Muscle of leg (tissue), 3 donors: ENCODE measurements at regions not wholly inside any gene's neighbourhood (a gene's known extent, or its start where the extent isn't known, plus 50 kb on each side); places are given as distances from the start of the nearest gene placed in this dataset.

Experiments used
- DNase-seq: peaks from one replicate; pipeline ENCODE4 v3.0.0; 2013
- H3K27ac ChIP-seq: one replicate; pipeline ENCODE4 v1.5.1; 2013; ENCODE audit warnings: mild to moderate bottlenecking, low read length, control low read depth
- H3K27me3 ChIP-seq: one replicate; pipeline ENCODE4 v1.6.1; 2013; ENCODE audit warnings: low read length; ENCODE audit not compliant: control insufficient read depth, insufficient read depth
- H3K36me3 ChIP-seq: one replicate; pipeline ENCODE4 v1.6.1; 2013; ENCODE audit warnings: low read length; ENCODE audit not compliant: control insufficient read depth, insufficient read depth
- H3K4me1 ChIP-seq: one replicate; pipeline ENCODE4 v1.6.1; 2013; ENCODE audit warnings: low read length; ENCODE audit not compliant: control insufficient read depth, insufficient read depth
- H3K4me3 ChIP-seq: one replicate; pipeline ENCODE4 v1.5.1; 2013; ENCODE audit warnings: low read length, control low read depth
- H3K9me3 ChIP-seq: replicated peaks from 2 replicates; pipeline ENCODE4 v1.6.1; 2013; ENCODE audit warnings: low read depth, low read length; ENCODE audit not compliant: control insufficient read depth
- WGBS: methylation state at CpG from one replicate; pipeline ENCODE4 v1.1.5; 2013; ENCODE audit warnings: missing lambda C conversion rate; ENCODE audit not compliant: insufficient coverage; 5-methylcytosine and 5-hydroxymethylcytosine counted together

DNA sequence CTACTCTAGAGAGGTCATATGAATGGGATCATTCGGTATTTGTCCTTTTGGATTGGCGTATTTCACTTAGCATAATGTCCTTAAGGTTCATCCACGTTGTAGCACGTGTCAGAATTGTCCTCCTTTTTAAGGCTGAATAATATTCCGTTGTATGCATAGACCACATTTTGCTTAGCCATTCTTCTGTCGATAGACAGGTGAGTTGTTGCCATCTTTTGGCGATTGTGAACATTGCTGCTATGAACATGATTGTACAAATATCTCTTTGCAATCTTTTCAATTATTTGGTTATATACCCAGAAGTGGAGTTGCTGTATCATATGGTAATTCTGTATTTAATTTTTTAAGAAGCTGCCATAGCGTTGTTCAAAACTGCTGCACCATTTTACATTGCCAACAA is 52.4 kb upstream of the GOLGA8J start:
- DNase-seq = no peak
- Histone ChIP-seq H3K27ac (no peak overlapping the region), H3K27me3 (no peaks in the 10 kb centered on the region), H3K9me3 (no peaks in the 10 kb centered on the region), H3K4me3 (no peak overlapping the region), H3K4me1 (no peaks in the 10 kb centered on the region), H3K36me3 (no peaks in the 10 kb centered on the region)
- 100% methylated on average over 2 of the region's 8 CpGs for WGBS

DNA sequence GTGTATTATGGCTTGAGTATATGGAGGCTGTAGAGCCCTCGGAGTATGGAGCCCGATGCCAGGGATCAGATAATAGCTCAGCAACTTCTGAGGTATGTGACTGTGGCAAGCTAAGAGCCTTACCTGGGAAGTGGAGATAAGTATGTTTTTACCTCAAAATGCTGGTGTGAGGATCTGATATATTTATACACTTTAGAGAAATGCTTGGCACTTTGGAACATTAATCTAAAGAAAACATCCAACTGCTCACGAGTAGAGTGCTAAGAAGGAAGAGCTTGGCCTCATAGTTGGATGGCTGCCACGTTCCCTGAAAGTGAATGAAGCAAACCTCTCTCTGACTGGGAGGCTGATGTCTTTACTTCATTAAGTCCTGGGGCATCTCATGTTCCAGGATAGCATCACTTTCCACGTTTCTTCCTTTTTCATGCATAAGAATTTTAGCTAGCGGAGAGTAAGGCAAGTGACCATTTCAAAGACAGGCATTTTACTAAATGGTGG is 58.9 kb upstream of the GOLGA8J start:
- Histone ChIP-seq H3K4me1 (no peaks in the 10 kb centered on the region), H3K27me3 (no peaks in the 10 kb centered on the region), H3K27ac (no peak overlapping the region), H3K9me3 (no peaks in the 10 kb centered on the region), H3K36me3 (no peaks in the 10 kb centered on the region), H3K4me3 (no peak overlapping the region)
- WGBS = 83% methylated on average over 2 of the region's 6 CpGs
- peak; percentile 44 for DNase-seq

DNA sequence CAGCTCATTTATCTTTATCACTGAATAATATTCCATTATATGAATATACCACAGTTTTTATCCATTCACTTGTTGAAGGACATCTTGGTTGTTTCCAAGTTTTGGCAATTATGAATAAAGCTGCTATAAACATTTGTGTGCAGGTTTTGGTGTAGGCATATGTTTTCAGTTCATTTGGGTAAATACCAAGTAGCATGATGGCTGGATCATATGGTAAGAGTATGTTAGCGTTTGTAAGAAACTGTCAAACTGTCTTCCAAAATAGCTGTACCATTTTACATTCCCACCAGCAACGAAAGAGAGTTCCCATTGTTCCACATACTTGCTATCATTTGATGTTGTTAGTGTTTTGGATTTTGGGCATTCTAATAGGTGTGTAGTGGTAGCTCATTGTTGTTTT is 72.0 kb upstream of the GOLGA8J start:
- no CpG with 5 or more reads among the region's 2 CpGs for WGBS
- Histone ChIP-seq H3K36me3 (no peaks in the 10 kb centered on the region), H3K9me3 (no peaks in the 10 kb centered on the region)

DNA sequence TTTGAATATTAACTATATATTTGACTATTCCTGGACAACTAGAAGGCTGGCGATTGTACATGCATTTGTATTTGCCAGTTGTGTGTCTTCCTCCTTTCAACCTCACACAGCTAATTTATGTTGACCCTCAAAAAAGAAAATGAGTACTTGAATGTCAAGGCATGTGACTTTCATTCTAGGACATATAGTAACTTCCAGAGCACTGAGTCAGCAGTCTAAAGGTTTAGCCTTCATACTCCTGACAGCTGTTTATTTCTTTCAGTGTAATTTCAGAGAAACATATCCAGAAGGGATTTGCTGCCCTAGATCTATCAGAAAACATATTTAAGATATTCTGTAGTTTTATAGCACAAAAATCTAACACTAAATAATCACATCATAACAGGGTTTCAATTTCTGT is 74.6 kb upstream of the GOLGA8J start:
- no peak for DNase-seq
- H3K27ac ChIP-seq = no peak overlapping the region
- H3K36me3 ChIP-seq = no peaks in the 10 kb centered on the region
- H3K27me3 ChIP-seq = no peaks in the 10 kb centered on the region
- H3K4me3 ChIP-seq = no peak overlapping the region
- no peaks in the 10 kb centered on the region for H3K9me3 ChIP-seq
- no CpG with 5 or more reads among the region's 1 CpG for WGBS
- no peaks in the 10 kb centered on the region for H3K4me1 ChIP-seq

More for the DNA sequence above, 72.0 kb upstream of the GOLGA8J start:
- Histone ChIP-seq H3K27ac (no peak overlapping the region), H3K4me1 (no peaks in the 10 kb centered on the region), H3K4me3 (no peak overlapping the region), H3K27me3 (no peaks in the 10 kb centered on the region)
- DNase-seq = no peak

GRCh38 chr15:30001602-30002001 is 81.2 kb upstream of the GOLGA8J start:
- DNase-seq = peak; percentile 8
- WGBS = 56% methylated on average over 3 of the region's 5 CpGs
- H3K4me1 ChIP-seq = no peaks in the 10 kb centered on the region
- H3K9me3 ChIP-seq = no peaks in the 10 kb centered on the region
- no peaks in the 10 kb centered on the region for H3K36me3 ChIP-seq
- H3K4me3 ChIP-seq = no peak overlapping the region
- no peak overlapping the region for H3K27ac ChIP-seq
- peaks cover 2% of the 10 kb centered on the region for H3K27me3 ChIP-seq

- no CpG with 5 or more reads among the region's 2 CpGs for WGBS
- Histone ChIP-seq H3K4me1 (no peaks in the 10 kb centered on the region), H3K27ac (no peak overlapping the region), H3K27me3 (peaks cover 2% of the 10 kb centered on the region), H3K4me3 (no peak overlapping the region), H3K9me3 (no peaks in the 10 kb centered on the region), H3K36me3 (no peaks in the 10 kb centered on the region)
- DNase-seq = no peak
Observed at GRCh38 chr15:29998033-29998432, 84.7 kb upstream of the GOLGA8J start.

GRCh38 chr15:29997499-29997898 is 85.3 kb upstream of the GOLGA8J start:
- H3K36me3 ChIP-seq = no peaks in the 10 kb centered on the region
- WGBS = 80% methylated on average over 2 of the region's 6 CpGs
- no peaks in the 10 kb centered on the region for H3K4me1 ChIP-seq
- H3K9me3 ChIP-seq = no peaks in the 10 kb centered on the region
- DNase-seq = no peak
- H3K27ac ChIP-seq = no peak overlapping the region
- peaks cover 2% of the 10 kb centered on the region for H3K27me3 ChIP-seq
- H3K4me3 ChIP-seq = no peak overlapping the region

DNA sequence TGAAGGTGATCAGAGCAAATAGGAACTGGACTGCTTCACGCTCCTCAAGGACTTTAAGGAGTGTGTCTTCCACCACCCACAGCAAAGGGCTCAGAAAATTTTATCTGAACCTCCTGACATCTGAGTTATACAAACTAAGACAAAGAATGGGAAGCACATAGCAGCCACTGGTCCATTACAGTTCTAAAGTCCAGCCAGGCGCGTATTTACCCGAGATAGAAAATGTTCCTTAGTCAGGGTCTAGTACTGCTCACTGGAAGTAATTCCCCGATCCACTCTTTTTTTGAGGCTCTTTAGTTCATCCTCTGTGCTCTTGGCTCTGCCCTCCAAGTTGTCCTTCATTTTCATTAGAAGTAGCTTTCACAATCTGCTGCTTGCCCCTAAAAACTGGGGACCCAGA is 88.5 kb upstream of the GOLGA8J start:
- no peak overlapping the region for H3K27ac ChIP-seq
- H3K36me3 ChIP-seq = no peaks in the 10 kb centered on the region
- no peak overlapping the region for H3K4me3 ChIP-seq
- no peaks in the 10 kb centered on the region for H3K9me3 ChIP-seq
- DNase-seq = no peak
- peaks cover 2% of the 10 kb centered on the region for H3K27me3 ChIP-seq
- H3K4me1 ChIP-seq = no peaks in the 10 kb centered on the region
- 90% methylated on average over 4 of the region's 5 CpGs for WGBS

DNA sequence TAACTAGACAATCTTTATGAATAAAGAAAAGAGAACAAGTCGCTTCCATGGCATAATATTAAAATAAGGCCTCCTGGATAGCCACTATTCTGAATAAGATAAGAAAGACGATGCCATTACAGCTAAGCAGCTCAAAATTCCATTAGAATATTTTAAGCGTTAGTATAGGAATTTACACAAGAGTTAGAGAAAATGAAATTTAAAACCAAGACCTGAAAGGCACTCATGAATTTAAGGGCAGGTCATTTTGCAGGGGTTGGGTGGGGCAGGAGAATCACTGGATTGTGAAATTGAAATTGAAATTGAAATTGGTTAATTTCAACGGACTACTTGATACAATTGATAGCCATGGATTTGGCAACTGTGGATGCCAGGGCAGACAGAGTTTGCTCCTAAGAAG is 91.8 kb upstream of the GOLGA8J start:
- H3K27me3 ChIP-seq = no peaks in the 10 kb centered on the region
- WGBS = 87% methylated on average over 1 of the region's 4 CpGs
- no peak for DNase-seq
- H3K4me1 ChIP-seq = no peaks in the 10 kb centered on the region
- no peak overlapping the region for H3K27ac ChIP-seq
- no peaks in the 10 kb centered on the region for H3K36me3 ChIP-seq
- no peaks in the 10 kb centered on the region for H3K9me3 ChIP-seq
- no peak overlapping the region for H3K4me3 ChIP-seq

DNA sequence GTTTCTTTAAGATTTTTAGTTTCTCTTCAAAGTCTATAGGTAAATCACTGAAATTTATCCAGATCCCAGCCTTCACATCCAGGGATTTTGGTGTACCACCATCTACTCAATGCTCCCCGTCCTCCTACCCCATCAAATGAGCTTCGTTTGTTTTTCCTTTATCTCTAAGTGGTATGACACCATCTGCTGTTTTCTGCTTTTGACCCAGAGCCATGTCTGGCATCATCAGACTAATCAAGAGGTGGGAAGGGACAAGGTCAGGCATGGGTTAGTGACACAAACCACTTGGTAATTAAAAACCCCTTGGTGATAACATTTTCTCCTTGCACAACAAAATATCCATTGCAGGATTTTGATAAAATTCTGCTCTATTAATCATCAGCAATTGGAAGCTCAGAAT is 92.7 kb upstream of the GOLGA8J start:
- no CpG with 5 or more reads among the region's 2 CpGs for WGBS
- Histone ChIP-seq H3K4me3 (no peak overlapping the region), H3K27ac (no peak overlapping the region), H3K9me3 (no peaks in the 10 kb centered on the region), H3K36me3 (no peaks in the 10 kb centered on the region), H3K27me3 (peaks cover 4% of the 10 kb centered on the region), H3K4me1 (no peaks in the 10 kb centered on the region)
- DNase-seq = no peak

GRCh38 chr15:29988701-29989100 is 94.1 kb upstream of the GOLGA8J start:
- DNase-seq = no peak
- Histone ChIP-seq H3K27me3 (peaks cover 4% of the 10 kb centered on the region), H3K4me1 (no peaks in the 10 kb centered on the region), H3K27ac (no peak overlapping the region), H3K9me3 (no peaks in the 10 kb centered on the region), H3K36me3 (no peaks in the 10 kb centered on the region), H3K4me3 (no peak overlapping the region)
- 20% methylated on average over 2 of the region's 3 CpGs for WGBS
